ENCODE measurements at regions not wholly inside any gene's neighbourhood (a gene's known extent, or its start where the extent isn't known, plus 50 kb on each side); places are given as distances from the start of the nearest gene placed in this dataset.

- TF ChIP-seq ZNF24 (tag by site-specific recombination; IDR thresholded peaks at IDR 0.05), result no peak
- TF ChIP-seq KLF1 (tag by site-specific recombination; IDR thresholded peaks at IDR 0.05), result no peak
- no peak for TF ChIP-seq ZBTB26 (tag by site-specific recombination; optimal IDR thresholded peaks at IDR 0.05)
Measured at GRCh38 chr3:159627229-159627628, 361.4 kb upstream of the IL12A start (continued).

DNA sequence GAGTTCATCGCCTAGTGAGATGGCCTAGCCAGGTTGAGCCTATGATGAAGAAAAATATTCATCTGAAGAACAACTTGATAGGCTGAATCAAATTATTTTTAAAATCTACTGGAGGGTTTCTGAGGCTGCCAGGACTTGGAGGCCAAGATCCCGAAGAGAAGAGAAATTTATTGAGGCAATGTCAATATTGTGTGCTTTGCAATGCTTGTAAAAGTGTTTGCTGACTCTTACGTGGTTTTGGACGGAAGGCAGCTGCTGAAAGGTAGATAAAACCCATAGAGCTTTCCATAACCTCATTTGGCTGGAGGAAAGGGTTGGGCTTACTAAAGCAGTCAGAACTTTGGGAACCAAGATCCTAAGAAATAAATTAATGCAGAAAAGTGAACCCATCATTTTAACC lies 361.0 kb upstream of the IL12A start:
- CTCF ChIA-PET, result interaction anchor here (1.0 to 1.8 kb wide), 3 partner anchors 10 to 139 kb away, joined by 3 to 6 read pairs (median 3); no protein-coding TSS in a partner anchor
- Histone ChIP-seq H3K4me1 (ENCODE audit: control insufficient read depth, insufficient read depth, low read length) (peaks cover 21% of the 10 kb centered on the region), H3K9me3 (ENCODE audit: control insufficient read depth, insufficient read depth, low read depth, low read length) (no peaks in the 10 kb centered on the region), H3K36me3 (ENCODE audit: control insufficient read depth in 2 of 2, insufficient read depth in 1 of 2, low read length in 2 of 2) (no peaks in the 10 kb centered on the region), H3K4me3 (ENCODE audit: low read depth, low read length) (no peak overlapping the region), H3K27ac (ENCODE audit: extremely low read depth, low read depth, low read length) (peak overlapping the region; percentile 42)
- POLR2A ChIA-PET, result no interaction called here
- TF ChIP-seq ZNF423 (tag by site-specific recombination; IDR thresholded peaks at IDR 0.05) (no peak), ZXDB (tag by site-specific recombination; IDR thresholded peaks at IDR 0.05) (no peak), ZNF146 (tag by site-specific recombination; IDR thresholded peaks at IDR 0.05) (no peak), ZSCAN18 (tag by site-specific recombination; IDR thresholded peaks at IDR 0.05) (no peak), ZNF223 (tag by site-specific recombination; IDR thresholded peaks at IDR 0.05) (no peak), ZNF658 (tag by site-specific recombination; IDR thresholded peaks at IDR 0.05) (no peak), ZNF596 (tag by site-specific recombination; IDR thresholded peaks at IDR 0.05) (no peak), ZNF133 (tag by site-specific recombination; IDR thresholded peaks at IDR 0.05) (no peak), ZNF792 (tag by site-specific recombination; IDR thresholded peaks at IDR 0.05) (no peak), ZNF10 (tag by site-specific recombination; IDR thresholded peaks at IDR 0.05) (no peak), GFI1B (tag by site-specific recombination; IDR thresholded peaks at IDR 0.05) (no peak), SCRT2 (tag by site-specific recombination; IDR thresholded peaks at IDR 0.05) (no peak), ZNF26 (tag by site-specific recombination; IDR thresholded peaks at IDR 0.05) (no peak), ZNF37A (tag by site-specific recombination; IDR thresholded peaks at IDR 0.05) (no peak), ZNF175 (tag by site-specific recombination; IDR thresholded peaks at IDR 0.05) (no peak), ZNF561 (tag by site-specific recombination; IDR thresholded peaks at IDR 0.05; ENCODE audit: borderline replicate concordance) (0 out of 2 replicates have a peak, but pooled peaks have one; percentile 27), ZNF548 (tag by site-specific recombination; IDR thresholded peaks at IDR 0.05) (no peak), ZNF211 (tag by site-specific recombination; IDR thresholded peaks at IDR 0.05; ENCODE audit: low read depth) (no peak), ZNF248 (tag by site-specific recombination; IDR thresholded peaks at IDR 0.05) (no peak), FEZF1 (tag by site-specific recombination; IDR thresholded peaks at IDR 0.05) (0 out of 2 replicates have a peak, but pooled peaks have one; percentile 11), ZNF2 (tag by site-specific recombination; IDR thresholded peaks at IDR 0.05) (no peak), ZNF394 (tag by site-specific recombination; IDR thresholded peaks at IDR 0.05; ENCODE audit: borderline replicate concordance) (no peak), OSR2 (tag by site-specific recombination; IDR thresholded peaks at IDR 0.05) (peak; percentile 61; the same call in 1 of the 2 replicates), ZNF398 (tag by site-specific recombination; IDR thresholded peaks at IDR 0.05) (no peak), ZNF843 (tag by site-specific recombination; IDR thresholded peaks at IDR 0.05) (no peak)
- TF ChIP-seq, protein P1, sequence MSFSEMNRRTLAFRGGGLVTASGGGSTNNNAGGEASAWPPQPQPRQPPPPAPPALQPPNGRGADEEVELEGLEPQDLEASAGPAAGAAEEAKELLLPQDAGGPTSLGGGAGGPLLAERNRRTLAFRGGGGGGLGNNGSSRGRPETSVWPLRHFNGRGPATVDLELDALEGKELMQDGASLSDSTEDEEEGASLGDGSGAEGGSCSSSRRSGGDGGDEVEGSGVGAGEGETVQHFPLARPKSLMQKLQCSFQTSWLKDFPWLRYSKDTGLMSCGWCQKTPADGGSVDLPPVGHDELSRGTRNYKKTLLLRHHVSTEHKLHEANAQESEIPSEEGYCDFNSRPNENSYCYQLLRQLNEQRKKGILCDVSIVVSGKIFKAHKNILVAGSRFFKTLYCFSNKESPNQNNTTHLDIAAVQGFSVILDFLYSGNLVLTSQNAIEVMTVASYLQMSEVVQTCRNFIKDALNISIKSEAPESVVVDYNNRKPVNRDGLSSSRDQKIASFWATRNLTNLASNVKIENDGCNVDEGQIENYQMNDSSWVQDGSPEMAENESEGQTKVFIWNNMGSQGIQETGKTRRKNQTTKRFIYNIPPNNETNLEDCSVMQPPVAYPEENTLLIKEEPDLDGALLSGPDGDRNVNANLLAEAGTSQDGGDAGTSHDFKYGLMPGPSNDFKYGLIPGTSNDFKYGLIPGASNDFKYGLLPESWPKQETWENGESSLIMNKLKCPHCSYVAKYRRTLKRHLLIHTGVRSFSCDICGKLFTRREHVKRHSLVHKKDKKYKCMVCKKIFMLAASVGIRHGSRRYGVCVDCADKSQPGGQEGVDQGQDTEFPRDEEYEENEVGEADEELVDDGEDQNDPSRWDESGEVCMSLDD (tag by site-specific recombination; IDR thresholded peaks at IDR 0.05), result no peak
- TF ChIP-seq, protein P2, sequence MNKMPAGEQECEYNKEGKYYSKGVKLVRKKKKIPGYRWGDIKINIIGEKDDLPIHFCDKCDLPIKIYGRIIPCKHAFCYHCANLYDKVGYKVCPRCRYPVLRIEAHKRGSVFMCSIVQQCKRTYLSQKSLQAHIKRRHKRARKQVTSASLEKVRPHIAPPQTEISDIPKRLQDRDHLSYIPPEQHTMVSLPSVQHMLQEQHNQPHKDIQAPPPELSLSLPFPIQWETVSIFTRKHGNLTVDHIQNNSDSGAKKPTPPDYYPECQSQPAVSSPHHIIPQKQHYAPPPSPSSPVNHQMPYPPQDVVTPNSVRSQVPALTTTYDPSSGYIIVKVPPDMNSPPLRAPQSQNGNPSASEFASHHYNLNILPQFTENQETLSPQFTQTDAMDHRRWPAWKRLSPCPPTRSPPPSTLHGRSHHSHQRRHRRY (tag by site-specific recombination; IDR thresholded peaks at IDR 0.05), result no peak

Measured in HEK293 (cell line).